NCI-H1105 treated with DMSO at 0.1 percent for 48 hours (cell line): ENCODE measurements at regions not wholly inside any gene's neighbourhood (a gene's known extent, or its start where the extent isn't known, plus 50 kb on each side); places are given as distances from the start of the nearest gene placed in this dataset.
"Not testable (repeated sequence)": the region's sequence is repeated elsewhere in the genome, so short reads cannot be mapped to it uniquely, and the experiment has no call there.

Experiments used
- DNase-seq: peaks from one replicate; lab custom pipeline; 2025; lab: John Stamatoyannopoulos, UW

GRCh38 chr2:167681234-167682015 lies 566.0 kb downstream of the STK39 start:
- DNase-seq = no peak

- no peak for DNase-seq
These were observed 569.2 kb downstream of the STK39 start for GRCh38 chr2:167678158-167678557.

GRCh38 chr2:167675906-167676305 lies 571.5 kb downstream of the STK39 start:
- no peak for DNase-seq

- no peak for DNase-seq
These were observed 576.8 kb downstream of the STK39 start for GRCh38 chr2:167670588-167670987.

- no peak for DNase-seq
These were observed 594.3 kb downstream of the STK39 start for GRCh38 chr2:167653131-167653530.

GRCh38 chr2:167652401-167652800 lies 595.0 kb downstream of the STK39 start:
- no peak for DNase-seq

GRCh38 chr2:167651406-167652151 lies 595.8 kb downstream of the STK39 start:
- DNase-seq = no peak

GRCh38 chr2:167646557-167646956 lies 600.8 kb downstream of the STK39 start:
- no peak for DNase-seq

GRCh38 chr2:167640096-167640495 lies 607.3 kb downstream of the STK39 start:
- no peak for DNase-seq

GRCh38 chr2:167637741-167638140 lies 609.7 kb downstream of the STK39 start:
- no peak for DNase-seq

- not testable (repeated sequence) for DNase-seq
These were observed 615.1 kb downstream of the STK39 start for GRCh38 chr2:167632271-167632670.

GRCh38 chr2:167626961-167627360 lies 620.4 kb downstream of the STK39 start:
- no peak for DNase-seq

GRCh38 chr2:167626301-167626700 lies 621.1 kb downstream of the STK39 start:
- no peak for DNase-seq

GRCh38 chr2:167616997-167617396 lies 630.4 kb downstream of the STK39 start:
- no peak for DNase-seq

GRCh38 chr2:167613471-167613870 lies 633.9 kb downstream of the STK39 start:
- DNase-seq = no peak

- DNase-seq = no peak
These were observed 638.9 kb downstream of the STK39 start for GRCh38 chr2:167608487-167608886.

GRCh38 chr2:167607731-167608130 lies 639.7 kb downstream of the STK39 start:
- no peak for DNase-seq

- DNase-seq = no peak
These were observed 640.2 kb downstream of the STK39 start for GRCh38 chr2:167607211-167607610.

- no peak for DNase-seq
These were observed 645.3 kb downstream of the STK39 start for GRCh38 chr2:167602122-167602521.

GRCh38 chr2:167599219-167599618 lies 648.2 kb downstream of the STK39 start:
- no peak for DNase-seq

GRCh38 chr2:167595839-167596471 lies 651.4 kb downstream of the STK39 start:
- DNase-seq = no peak

GRCh38 chr2:167595021-167595420 lies 652.4 kb downstream of the STK39 start:
- no peak for DNase-seq

GRCh38 chr2:167592441-167592840 lies 655.0 kb downstream of the STK39 start:
- no peak for DNase-seq
